ENCODE measurements at regions not wholly inside any gene's neighbourhood (a gene's known extent, or its start where the extent isn't known, plus 50 kb on each side); places are given as distances from the start of the nearest gene placed in this dataset.
A peak's percentile ranks its signal among the peaks of the same experiment; 100 is the strongest.
"Not testable (repeated sequence)": the region's sequence is repeated elsewhere in the genome, so short reads cannot be mapped to it uniquely, and the experiment has no call there.

DNA sequence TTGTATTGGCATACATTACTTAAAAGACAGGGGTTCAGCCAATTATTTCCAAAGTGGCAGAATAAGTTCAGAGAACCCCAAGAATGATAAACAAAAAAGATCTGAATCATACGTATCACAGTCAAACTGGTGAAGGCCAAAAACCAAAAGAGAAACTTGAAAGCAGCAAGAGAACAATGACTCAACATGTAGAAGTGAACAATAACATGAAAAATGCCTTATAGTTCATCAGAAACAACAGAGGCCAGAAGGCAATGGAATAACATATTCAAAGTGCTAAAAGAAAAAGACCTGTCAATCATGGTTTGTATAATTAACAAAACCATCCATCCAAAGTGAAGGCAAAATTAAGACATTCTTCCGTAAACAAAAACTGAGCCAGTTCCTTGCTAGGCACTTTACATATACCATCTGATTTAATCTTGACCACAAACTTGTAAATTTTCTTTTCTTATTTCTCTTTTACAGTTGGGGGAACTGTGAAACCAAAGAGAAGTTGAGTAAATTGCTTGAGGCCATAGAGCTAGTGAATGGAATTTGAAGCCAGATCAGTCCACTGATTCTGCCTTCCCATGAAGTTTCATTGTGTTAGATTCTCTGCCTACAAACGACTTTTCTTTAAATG lies 232.1 kb upstream of the SEL1L start:
- no peak for DNase-seq

GRCh38 chr14:81766321-81766915 lies 232.8 kb upstream of the SEL1L start:
- no peak for DNase-seq

DNA sequence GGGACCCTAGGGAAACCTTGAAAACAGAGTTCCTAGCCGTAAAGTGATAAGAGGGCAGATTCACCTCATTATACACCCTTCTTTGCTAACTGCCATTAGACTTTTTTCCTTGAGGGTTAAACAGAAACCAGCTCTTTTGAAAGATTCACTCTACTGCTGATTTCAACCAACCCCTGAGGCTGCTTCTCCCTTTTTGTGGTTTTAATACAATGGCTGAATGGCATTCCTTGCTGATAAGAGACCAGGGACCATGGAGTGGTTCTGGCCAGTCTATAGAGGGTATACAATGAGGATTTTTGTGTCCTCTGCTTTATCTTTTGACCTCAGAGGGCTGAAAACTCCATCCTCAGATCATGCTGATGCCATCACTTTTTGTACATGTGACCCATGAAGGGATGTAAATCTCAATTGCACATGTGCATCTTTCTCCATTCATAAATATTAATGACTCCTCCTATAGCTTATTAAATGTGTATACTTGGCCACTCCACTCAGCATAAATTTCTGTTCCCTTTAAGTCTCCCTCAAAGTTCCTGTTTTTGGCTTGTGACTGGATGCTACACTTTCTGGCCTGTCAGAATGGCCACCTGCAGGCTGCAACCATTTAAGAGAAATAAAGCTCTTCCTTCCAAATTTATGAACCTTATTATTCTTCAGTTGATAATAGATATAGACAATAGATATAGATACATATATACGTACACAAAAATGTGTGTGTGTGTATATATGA lies 233.8 kb upstream of the SEL1L start:
- no peak for DNase-seq

DNA sequence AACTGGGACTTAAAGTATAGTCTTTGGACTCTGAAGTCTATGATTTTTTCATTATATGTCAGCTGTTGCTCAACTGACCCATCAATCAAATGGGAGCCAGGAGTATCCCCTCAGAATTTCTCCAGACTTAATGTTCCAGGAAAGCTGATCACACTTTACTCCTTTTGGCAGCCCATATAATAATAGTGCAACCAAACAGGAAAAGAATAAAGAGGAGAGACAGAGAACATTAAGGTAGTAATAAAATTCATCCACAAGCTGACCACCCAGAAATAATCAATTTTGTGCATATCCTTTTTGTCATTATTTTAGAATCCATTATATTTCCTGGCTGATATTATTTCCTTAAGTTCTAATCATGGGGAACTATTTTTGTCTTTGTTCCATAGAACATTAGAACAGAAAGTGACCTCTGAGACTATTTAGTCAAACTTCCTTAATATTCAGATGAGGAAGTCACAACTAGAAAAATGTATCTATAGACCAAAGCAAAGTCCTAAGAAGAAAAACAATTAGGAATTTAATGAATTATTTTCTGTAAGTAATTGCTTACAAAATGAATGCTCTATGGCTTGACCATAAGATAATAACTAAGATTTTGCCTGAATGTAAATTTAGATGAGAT lies 238.1 kb upstream of the SEL1L start:
- no peak for DNase-seq

DNA sequence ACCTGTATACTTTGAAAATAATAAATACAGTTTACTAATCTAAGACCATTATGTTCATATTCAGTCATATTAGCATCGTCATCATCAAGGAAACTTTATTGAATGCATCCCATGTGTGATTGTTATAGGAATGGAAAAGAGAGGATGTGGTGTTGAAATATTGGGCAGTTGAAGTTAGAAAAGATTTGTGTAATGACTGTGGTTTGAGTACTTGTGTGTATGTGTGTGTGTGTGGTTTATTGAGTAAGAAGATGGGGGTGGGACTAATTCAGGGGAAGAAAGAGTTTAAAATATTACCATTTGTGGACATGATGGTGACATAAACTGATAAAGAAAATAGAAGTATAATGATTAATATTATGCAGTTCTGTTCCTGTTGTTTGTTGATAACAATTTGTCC lies 238.7 kb upstream of the SEL1L start:
- DNase-seq: no peak

GRCh38 chr14:81776531-81776930 lies 242.9 kb upstream of the SEL1L start:
- DNase-seq: no peak

DNA sequence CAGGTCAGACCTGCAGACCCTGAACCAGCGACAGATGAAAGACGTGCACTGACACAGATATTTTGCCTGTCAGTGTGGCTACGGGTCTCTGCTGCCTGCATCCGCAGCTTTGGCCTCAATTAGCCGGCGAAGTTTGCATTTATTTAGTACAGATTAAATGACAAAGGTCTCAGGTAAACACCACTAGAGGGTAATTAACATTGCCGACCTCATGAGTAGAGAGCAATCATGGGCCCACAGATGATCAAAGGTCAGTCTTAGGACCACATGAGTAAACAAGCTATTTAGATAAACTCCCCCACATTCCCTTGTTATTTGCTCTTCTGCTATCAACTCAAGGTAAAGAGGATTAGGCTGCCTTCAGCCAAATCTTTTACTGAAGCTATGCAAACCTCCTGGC lies 248.1 kb upstream of the SEL1L start:
- DNase-seq: not testable (repeated sequence)

GRCh38 chr14:81784084-81784483 lies 250.4 kb upstream of the SEL1L start:
- DNase-seq: no peak

GRCh38 chr14:81797315-81797714 lies 263.7 kb upstream of the SEL1L start:
- no peak for DNase-seq

DNA sequence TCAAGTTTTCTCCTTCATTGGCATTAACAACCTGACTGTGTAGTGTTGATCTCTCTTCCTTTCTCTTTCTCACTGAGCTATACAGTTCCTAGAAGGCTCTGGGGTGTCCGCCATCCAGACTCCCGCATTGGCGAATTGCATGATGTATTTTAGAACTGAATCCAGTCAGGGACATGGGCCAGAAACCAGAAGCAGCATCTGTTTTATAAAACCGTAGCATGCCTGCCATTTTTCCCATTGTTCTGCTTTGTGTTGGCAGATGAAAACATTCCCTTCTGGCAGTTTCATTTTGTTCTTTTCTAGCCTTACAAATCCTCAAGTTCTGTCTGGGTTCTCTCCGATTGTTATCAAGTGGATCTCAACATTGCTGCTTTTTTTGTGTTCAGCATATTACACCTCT lies 268.3 kb upstream of the SEL1L start:
- DNase-seq: no peak

DNA sequence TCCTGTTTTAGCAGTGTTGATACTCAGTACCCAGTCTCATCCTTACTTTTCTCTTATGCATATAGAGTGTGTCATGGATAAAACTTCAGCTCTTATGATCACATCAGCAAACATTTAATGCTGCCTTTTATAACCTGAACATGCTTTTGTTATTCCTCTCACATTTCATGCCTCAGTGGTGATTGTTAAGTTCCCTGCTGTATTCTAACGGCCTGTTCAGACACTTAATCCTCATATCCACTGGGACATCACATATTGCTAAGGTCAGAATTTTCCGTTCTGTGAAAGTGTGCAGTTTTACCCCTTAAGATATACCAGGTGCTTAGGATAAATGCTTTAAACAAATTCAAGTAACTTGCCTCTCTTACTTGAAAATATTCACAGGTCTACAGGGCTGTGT lies 268.7 kb upstream of the SEL1L start:
- DNase-seq: no peak

DNA sequence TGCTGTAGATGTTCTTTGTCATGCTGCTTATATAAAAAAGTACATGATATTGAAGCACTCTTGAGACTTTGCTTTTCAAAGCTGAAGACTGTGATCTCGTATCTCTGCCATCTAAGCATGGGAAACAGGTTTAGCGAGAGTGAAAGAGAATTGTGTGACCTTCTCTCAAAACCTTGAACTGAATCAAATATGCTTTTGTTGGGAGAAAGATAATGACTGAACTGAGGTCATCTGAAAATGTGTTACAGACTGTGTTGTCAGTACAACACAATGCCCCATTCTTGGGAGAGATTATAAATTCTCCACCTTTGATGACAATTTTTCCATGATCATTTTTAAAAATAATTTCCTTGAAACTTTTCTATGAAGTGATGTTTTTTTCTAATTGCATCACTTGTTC lies 272.1 kb upstream of the SEL1L start:
- DNase-seq: no peak

- DNase-seq: no peak
These were observed 278.1 kb upstream of the SEL1L start for GRCh38 chr14:81811705-81812269.

DNA sequence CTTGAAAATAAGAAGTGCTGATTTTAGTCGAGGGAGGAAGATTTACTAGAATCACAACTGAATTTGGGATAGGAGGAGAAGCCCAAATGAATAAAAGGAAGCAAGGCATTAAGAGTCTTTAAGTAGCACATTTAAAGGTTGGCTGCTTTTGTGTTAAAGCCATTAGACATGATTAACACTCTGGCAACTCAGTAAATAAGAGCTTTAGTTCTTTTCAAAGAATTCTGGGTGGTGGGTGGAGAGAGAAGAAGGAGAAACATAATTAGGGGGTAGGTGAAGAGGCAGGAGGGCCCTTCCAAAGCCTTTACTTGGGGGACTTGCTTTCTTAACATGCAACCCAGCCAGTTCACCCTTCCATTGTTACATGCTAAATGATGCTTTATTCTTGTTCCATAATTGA lies 284.6 kb upstream of the SEL1L start:
- peak; percentile 76 for DNase-seq

GRCh38 chr14:81819344-81819743 lies 285.7 kb upstream of the SEL1L start:
- DNase-seq: no peak

GRCh38 chr14:81819910-81820309 lies 286.3 kb upstream of the SEL1L start:
- DNase-seq: no peak

GRCh38 chr14:81826081-81826480 lies 292.4 kb upstream of the SEL1L start:
- DNase-seq: no peak

DNA sequence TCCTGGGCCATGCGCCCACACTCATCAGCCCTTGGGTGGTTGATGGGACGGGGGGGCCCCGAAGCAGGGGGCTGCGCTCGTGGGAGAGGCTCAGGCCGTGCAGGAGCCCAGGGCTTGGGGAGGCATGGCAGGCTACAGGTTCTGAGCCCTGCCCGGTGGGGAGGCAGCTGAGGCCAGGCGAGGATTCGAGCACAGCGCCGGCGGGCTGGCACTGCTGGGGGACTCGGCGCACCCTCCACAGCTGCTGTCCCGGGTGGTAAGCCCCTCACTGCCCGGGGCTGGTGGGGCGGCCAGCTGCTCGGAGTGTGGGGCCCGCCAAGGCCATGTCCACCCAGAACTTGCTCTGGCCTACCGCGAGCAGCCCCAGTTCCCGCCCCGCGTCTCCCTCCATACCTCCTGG lies 295.8 kb upstream of the SEL1L start:
- no peak for DNase-seq

GRCh38 chr14:81831128-81831820 lies 297.6 kb upstream of the SEL1L start:
- no peak for DNase-seq

- no peak for DNase-seq
These were observed 300.7 kb upstream of the SEL1L start for GRCh38 chr14:81834308-81834707.

DNA sequence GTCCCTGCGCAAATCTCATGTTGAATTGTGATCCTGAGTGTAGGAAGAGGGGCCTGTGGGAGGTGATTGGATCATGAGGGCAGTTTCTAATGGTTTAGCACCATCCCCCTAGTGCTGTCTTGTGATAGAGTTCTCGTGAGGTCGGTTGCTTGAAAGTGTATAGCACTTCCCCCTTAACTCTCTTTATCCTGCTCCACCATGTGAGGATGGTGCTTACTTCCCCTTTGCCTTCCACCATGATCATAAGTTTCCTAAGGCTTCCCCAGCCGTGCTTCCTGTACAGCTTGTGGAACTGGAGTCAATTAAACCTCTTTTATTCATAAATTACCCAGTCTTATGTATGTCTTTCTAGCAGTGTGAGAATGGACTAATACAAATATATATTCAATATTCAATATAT lies 303.7 kb upstream of the SEL1L start:
- DNase-seq: no peak

DNA sequence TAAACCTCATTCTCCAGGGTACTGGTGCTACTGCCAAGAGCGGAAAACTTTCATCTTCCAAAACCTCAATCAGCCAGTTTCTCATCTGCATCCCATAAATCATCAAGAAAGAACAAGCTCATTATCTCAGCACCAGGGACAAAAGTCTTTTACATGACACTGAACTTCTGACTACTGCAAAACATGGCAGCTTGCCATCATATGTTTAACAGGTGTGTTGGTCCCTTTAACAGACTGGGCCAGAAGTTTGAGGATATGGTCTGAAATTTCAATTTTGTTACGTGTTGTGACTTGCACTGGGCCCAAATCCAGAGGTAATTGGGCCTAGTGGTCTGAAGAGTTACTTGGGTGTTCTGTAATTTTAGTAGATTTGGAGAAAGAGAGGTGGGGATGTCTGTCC lies 305.4 kb upstream of the SEL1L start:
- DNase-seq: no peak

- DNase-seq: no peak
These were observed 307.7 kb upstream of the SEL1L start for GRCh38 chr14:81841346-81841745.
